Progenitor cell of endocrine pancreas (in vitro differentiated cells): ENCODE measurements at regions not wholly inside any gene's neighbourhood (a gene's known extent, or its start where the extent isn't known, plus 50 kb on each side); places are given as distances from the start of the nearest gene placed in this dataset.
"Not testable (repeated sequence)": the region's sequence is repeated elsewhere in the genome, so short reads cannot be mapped to it uniquely, and the experiment has no call there.

Source experiments
- DNase-seq: peaks from one replicate; pipeline ENCODE4 v3.0.0; 2021; ENCODE audit warnings: low spot score; ENCODE audit not compliant: unreplicated experiment
- H3K27ac Mint-ChIP-seq: 2 replicates; pipeline ENCODE4 v1.8.0; 2021; ENCODE audit warnings: mild to moderate bottlenecking, moderate library complexity, mixed read lengths
- H3K27me3 Mint-ChIP-seq: 2 replicates; pipeline ENCODE4 v1.8.0; 2021; ENCODE audit warnings: mixed read lengths
- H3K36me3 Mint-ChIP-seq: 2 replicates; pipeline ENCODE4 v1.8.0; 2022; ENCODE audit warnings: mixed read lengths; ENCODE audit not compliant: insufficient read depth
- H3K4me1 Mint-ChIP-seq: 2 replicates; pipeline ENCODE4 v1.8.0; 2021; ENCODE audit warnings: low read depth, mixed read lengths
- H3K4me3 Mint-ChIP-seq: 2 replicates; pipeline ENCODE4 v1.8.0; 2021; ENCODE audit warnings: low read depth, mild to moderate bottlenecking, moderate library complexity, mixed read lengths
- H3K9me3 Mint-ChIP-seq: 2 replicates; pipeline ENCODE4 v1.8.0; 2021; ENCODE audit warnings: low read depth, mixed read lengths
- TF ChIP-seq, protein P1 (sequence below): fragments of 200-600 bp; sonication (generic); IDR thresholded peaks from one replicate; pipeline ENCODE4 v1.5.0; 2021; ENCODE audit warnings: antibody characterized with exemption, mild to moderate bottlenecking; ENCODE audit not compliant: unreplicated experiment

DNA sequence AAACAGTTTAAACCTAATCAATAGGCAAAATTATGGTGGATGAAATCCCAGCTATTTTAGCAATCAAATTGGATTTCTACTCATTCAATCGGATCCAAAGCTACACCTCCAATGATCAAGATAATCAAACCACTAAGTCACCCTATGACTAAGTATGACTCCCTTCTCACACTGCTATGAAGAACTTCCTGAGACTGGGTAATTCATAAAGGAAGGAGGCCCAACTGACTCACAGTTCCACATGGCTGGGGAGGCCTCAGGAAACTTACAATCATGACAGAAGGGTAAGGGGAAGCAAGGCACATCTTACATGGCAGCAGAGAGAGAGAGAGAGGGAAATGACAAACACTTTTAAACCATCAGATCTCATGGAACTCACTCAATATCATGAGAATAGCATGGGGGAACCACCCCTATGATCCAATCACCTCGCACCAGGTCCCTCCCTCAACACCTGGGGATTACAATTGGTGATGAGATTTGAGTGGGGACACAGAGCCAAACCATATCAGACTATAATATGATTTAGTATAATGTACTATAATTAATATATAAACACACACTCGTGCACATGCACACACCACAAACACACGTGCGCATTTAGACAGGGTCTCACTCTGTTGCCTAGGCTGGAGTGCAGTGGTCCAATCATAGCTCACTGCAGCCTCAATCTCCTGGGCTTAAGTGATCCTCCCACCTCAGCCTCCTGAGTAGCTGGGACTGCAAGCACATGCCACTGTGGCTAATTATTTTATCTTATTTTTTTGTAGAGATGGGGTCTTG lies 213.6 kb upstream of the FOXK1 start:
- Mint-ChIP-seq H3K36me3 (no peaks in the 10 kb centered on the region), H3K9me3 (peaks cover 11% of the 10 kb centered on the region), H3K4me3 (no peak overlapping the region), H3K27me3 (peaks cover 8% of the 10 kb centered on the region), H3K27ac (no peak overlapping the region), H3K4me1 (peaks cover 6% of the 10 kb centered on the region)
- no peak for DNase-seq
- TF ChIP-seq, protein P1, sequence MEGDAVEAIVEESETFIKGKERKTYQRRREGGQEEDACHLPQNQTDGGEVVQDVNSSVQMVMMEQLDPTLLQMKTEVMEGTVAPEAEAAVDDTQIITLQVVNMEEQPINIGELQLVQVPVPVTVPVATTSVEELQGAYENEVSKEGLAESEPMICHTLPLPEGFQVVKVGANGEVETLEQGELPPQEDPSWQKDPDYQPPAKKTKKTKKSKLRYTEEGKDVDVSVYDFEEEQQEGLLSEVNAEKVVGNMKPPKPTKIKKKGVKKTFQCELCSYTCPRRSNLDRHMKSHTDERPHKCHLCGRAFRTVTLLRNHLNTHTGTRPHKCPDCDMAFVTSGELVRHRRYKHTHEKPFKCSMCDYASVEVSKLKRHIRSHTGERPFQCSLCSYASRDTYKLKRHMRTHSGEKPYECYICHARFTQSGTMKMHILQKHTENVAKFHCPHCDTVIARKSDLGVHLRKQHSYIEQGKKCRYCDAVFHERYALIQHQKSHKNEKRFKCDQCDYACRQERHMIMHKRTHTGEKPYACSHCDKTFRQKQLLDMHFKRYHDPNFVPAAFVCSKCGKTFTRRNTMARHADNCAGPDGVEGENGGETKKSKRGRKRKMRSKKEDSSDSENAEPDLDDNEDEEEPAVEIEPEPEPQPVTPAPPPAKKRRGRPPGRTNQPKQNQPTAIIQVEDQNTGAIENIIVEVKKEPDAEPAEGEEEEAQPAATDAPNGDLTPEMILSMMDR, result no peak

DNA sequence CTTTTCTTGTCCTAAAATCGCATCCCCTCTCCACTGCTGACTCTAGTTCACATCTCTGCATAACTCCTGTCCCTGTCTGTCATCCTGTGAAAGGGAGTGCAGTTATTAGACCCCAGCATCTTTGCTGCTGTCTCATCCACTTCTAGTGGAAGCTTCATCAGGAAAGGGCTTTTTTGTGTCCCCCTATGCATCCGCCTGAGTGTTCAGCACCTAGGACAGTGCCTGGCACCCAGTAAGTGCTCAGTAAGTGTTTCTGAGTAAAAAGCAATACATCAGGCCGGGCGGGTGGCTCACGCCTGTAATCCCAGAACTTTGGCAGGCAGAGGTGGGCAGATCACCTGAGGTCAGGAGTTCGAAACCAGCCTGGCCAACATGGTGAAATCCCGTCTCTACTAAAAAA lies 211.8 kb upstream of the FOXK1 start:
- TF ChIP-seq, protein P1, result no peak
- peaks cover 6% of the 10 kb centered on the region for H3K4me1 Mint-ChIP-seq
- no peaks in the 10 kb centered on the region for H3K36me3 Mint-ChIP-seq
- no peak overlapping the region for H3K4me3 Mint-ChIP-seq
- no peak overlapping the region for H3K27ac Mint-ChIP-seq
- H3K9me3 Mint-ChIP-seq, result peaks cover 3% of the 10 kb centered on the region
- DNase-seq, result no peak
- H3K27me3 Mint-ChIP-seq, result peaks cover 7% of the 10 kb centered on the region

DNA sequence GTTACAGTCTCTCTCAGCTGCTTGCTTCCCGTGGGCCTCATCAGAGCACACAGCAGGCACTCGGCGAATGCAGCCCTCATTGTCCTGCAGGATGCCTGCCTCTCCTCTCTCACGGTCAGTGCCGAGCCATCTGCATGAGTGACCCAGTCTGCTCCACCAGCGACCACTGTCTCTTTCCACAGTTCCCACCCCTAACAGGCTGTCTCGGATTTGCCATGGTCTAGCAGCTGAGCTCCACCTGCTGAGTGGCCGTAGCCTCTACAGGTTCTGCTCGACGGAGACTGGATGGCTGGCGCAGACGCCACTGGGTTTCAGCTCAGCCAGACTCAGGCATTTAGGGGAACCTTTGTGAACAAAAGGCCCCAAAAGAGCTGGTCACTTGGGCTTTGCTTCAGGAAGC lies 209.4 kb upstream of the FOXK1 start:
- no peak overlapping the region for H3K4me3 Mint-ChIP-seq
- TF ChIP-seq, protein P1, result no peak
- peaks cover 3% of the 10 kb centered on the region for H3K9me3 Mint-ChIP-seq
- H3K27ac Mint-ChIP-seq, result no peak overlapping the region
- no peak for DNase-seq
- peaks cover 6% of the 10 kb centered on the region for H3K4me1 Mint-ChIP-seq
- no peaks in the 10 kb centered on the region for H3K36me3 Mint-ChIP-seq
- H3K27me3 Mint-ChIP-seq, result no peaks in the 10 kb centered on the region

DNA sequence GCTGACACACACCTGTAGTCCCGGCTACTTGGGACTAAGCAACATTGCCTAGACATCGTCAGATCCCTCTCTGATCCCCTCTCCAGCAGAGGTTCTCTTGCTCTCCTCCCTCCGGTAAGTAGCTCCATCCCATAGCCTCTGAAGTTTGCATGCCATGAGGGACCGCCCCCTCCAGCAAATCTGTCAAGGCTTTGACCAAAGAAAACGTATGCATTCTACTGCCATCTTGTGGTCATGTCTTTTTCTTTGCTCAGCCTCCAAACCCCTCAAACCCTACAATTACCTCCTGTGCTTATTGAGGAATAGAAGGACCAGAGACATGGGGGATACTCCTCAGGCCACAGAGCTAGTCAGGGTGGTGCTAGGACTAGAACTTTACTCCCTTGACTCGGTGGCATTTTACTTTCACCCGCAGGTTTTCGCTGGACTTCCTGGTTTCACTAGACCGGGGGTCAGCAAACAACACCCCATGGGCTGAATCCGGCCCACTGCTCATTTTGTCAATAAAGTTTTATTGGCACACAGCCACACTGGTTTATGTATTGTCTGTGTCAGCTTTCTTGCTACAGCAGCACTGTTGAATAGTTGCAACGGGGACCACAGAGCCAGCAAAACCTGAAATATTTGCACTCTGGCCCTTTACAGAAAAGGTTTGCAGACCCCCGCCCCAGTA lies 202.6 kb upstream of the FOXK1 start:
- DNase-seq, result no peak
- Mint-ChIP-seq H3K27ac (no peak overlapping the region), H3K4me1 (no peaks in the 10 kb centered on the region), H3K36me3 (no peaks in the 10 kb centered on the region), H3K9me3 (peaks cover 11% of the 10 kb centered on the region), H3K27me3 (no peaks in the 10 kb centered on the region), H3K4me3 (no peak overlapping the region)
- TF ChIP-seq, protein P1, result peak; percentile 60

DNA sequence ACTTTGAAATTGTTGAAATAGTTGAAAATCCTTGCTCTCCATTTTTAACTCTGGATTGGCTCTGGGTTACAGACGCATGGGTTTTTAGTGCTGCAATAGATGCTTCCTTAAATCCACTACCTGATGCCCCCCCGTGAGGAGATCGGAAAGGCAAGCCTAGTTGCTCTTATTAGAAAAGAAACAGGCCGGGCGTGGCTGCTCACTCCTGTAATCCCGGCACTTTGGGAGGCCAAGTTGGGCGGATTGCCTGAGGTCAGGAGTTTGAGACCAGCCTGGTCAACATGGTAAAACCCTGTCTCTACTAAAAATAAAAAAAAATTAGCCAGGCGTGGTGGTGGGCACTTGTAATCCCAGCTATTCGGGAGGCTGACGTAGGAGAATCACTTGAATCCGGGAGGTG lies 202.0 kb upstream of the FOXK1 start:
- not testable (repeated sequence) for H3K4me3 Mint-ChIP-seq, H3K27ac Mint-ChIP-seq, H3K27me3 Mint-ChIP-seq, DNase-seq, H3K4me1 Mint-ChIP-seq, H3K36me3 Mint-ChIP-seq
- H3K9me3 Mint-ChIP-seq, result peaks cover 11% of the 10 kb centered on the region
